HG03575 (cell line): ENCODE measurements at regions not wholly inside any gene's neighbourhood (a gene's known extent, or its start where the extent isn't known, plus 50 kb on each side); places are given as distances from the start of the nearest gene placed in this dataset.

ENCODE experiments used
- ATAC-seq: cut with Tn5 transposase; IDR thresholded peaks from one replicate; pipeline ENCODE4 v1.9.1; 2021; ENCODE audit not compliant: unreplicated experiment, insufficient number of reproducible peaks, low FRiP score; ENCODE audit errors: extremely low read depth

- no peak for ATAC-seq
Observed at GRCh38 chr10:78904196-78904595, 164.6 kb upstream of the ZMIZ1 start.

GRCh38 chr10:78905015-78905956 is 163.5 kb upstream of the ZMIZ1 start:
- no peak for ATAC-seq

- ATAC-seq = no peak
Observed at GRCh38 chr10:78905957-78906308, 162.8 kb upstream of the ZMIZ1 start.

GRCh38 chr10:78906734-78907390 is 161.9 kb upstream of the ZMIZ1 start:
- ATAC-seq = no peak

- no peak for ATAC-seq
Observed at GRCh38 chr10:78907551-78908211, 161.1 kb upstream of the ZMIZ1 start.

GRCh38 chr10:78909221-78909620 is 159.5 kb upstream of the ZMIZ1 start:
- no peak for ATAC-seq

- no peak for ATAC-seq
Observed at GRCh38 chr10:78910021-78910420, 158.7 kb upstream of the ZMIZ1 start.

- ATAC-seq = no peak
Observed at GRCh38 chr10:78910476-78910875, 158.3 kb upstream of the ZMIZ1 start.

GRCh38 chr10:78910886-78911285 is 157.9 kb upstream of the ZMIZ1 start:
- ATAC-seq = no peak

- no peak for ATAC-seq
Observed at GRCh38 chr10:78911533-78912340, 157.0 kb upstream of the ZMIZ1 start.

- no peak for ATAC-seq
Observed at GRCh38 chr10:78912361-78913218, 156.2 kb upstream of the ZMIZ1 start.

- ATAC-seq = no peak
Observed at GRCh38 chr10:78913219-78914059, 155.3 kb upstream of the ZMIZ1 start.

GRCh38 chr10:78914060-78914378 is 154.7 kb upstream of the ZMIZ1 start:
- ATAC-seq = no peak

- ATAC-seq = no peak
Observed at GRCh38 chr10:78914502-78915189, 154.1 kb upstream of the ZMIZ1 start.

- ATAC-seq = no peak
Observed at GRCh38 chr10:78915190-78915518, 153.6 kb upstream of the ZMIZ1 start.

- no peak for ATAC-seq
Observed at GRCh38 chr10:78916227-78916626, 152.5 kb upstream of the ZMIZ1 start.
